Ishikawa (cell line): ENCODE measurements at regions not wholly inside any gene's neighbourhood (a gene's known extent, or its start where the extent isn't known, plus 50 kb on each side); places are given as distances from the start of the nearest gene placed in this dataset.

Experiments used
- CEBPB ChIP-seq: IDR thresholded peaks from 2 replicates; pipeline ENCODE4 v1.6.1; 2012
- CREB1 ChIP-seq: IDR thresholded peaks from 2 replicates; pipeline ENCODE4 v1.6.1; 2012; ENCODE audit warnings: low read depth
- EGR1 ChIP-seq: IDR thresholded peaks from 2 replicates; pipeline ENCODE4 v1.6.1; 2012
- EP300 ChIP-seq: IDR thresholded peaks from 2 replicates; pipeline ENCODE4 v1.6.1; 2012; ENCODE audit warnings: borderline replicate concordance
- FOXM1 ChIP-seq: IDR thresholded peaks from 2 replicates; pipeline ENCODE4 v1.6.1; 2012; ENCODE audit warnings: low read depth, borderline replicate concordance
- MAX ChIP-seq: IDR thresholded peaks from 2 replicates; pipeline ENCODE4 v1.6.1; 2012
- NFIC ChIP-seq: IDR thresholded peaks from 2 replicates; pipeline ENCODE4 v1.6.1; 2012
- RAD21 ChIP-seq: IDR thresholded peaks from 2 replicates; pipeline ENCODE4 v1.6.1; 2012; ENCODE audit warnings: low read depth
- REST ChIP-seq: IDR thresholded peaks from 2 replicates; pipeline ENCODE4 v1.6.1; 2012; ENCODE audit warnings: low read depth, mild to moderate bottlenecking
- TAF1 ChIP-seq: IDR thresholded peaks from 2 replicates; pipeline ENCODE4 v1.6.1; 2012; ENCODE audit warnings: low read depth, mild to moderate bottlenecking
- TCF12 ChIP-seq: IDR thresholded peaks from 2 replicates; pipeline ENCODE4 v1.6.1; 2012; ENCODE audit warnings: low read depth
- TEAD4 ChIP-seq: IDR thresholded peaks from 2 replicates; pipeline ENCODE4 v1.6.1; 2012
- USF1 ChIP-seq: IDR thresholded peaks from 2 replicates; pipeline ENCODE4 v1.6.1; 2012
- YY1 ChIP-seq: IDR thresholded peaks from 2 replicates; pipeline ENCODE4 v1.6.1; 2012; ENCODE audit warnings: low read depth
- ZBTB7A ChIP-seq: IDR thresholded peaks from 2 replicates; pipeline ENCODE4 v1.6.1; 2012; ENCODE audit warnings: low read depth

DNA sequence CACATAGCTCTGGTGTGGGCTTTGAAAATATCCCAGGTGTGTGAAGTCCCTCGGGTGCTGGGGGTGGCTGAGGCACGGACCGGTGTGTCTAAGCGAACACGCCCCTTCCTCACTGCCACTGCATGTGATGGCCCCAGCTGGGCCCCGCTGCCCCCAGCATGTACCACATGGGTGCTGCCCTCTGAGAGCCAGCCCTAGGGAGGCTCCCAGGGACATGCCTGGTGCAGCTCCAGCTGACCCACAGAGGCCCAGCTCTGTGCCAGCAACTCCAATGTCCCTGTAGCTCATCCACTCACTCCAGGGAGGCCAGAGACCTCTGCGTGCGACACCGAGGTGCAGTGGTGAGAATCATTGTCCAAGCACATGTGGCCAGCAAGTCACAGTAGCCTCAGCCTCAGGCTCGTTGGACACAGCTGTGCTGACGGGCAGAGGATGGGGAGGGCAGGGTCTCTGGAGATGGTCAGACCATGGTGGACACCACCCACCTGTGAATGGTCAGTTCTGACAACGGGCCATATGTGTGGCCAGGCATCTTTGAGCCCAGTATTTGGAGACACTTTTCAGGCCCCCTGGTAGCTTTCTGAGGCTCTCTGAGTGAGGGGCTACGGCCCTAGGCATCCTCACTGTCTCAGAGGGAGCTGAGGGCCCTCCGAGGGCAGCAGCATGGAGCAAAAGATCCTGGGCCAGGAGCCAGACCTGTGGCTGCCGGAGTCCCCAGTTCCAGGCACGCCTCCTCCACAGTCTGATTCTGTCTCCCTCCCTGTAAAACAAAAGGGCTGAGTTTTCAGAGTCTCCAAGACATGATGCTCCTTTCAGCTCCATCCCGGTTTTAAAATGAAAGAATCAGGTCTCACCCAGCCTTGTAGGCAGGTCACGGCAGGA is 220.7 kb downstream of the NDUFA10 start:
- TF ChIP-seq TEAD4: no peak
- TF ChIP-seq FOXM1: no peak
- no peak for TF ChIP-seq EP300
- no peak for TF ChIP-seq RAD21
- TF ChIP-seq CEBPB: no peak
- TF ChIP-seq USF1: no peak
- no peak for TF ChIP-seq YY1
- TF ChIP-seq REST: no peak
- TF ChIP-seq NFIC: no peak
- TF ChIP-seq CREB1: no peak
- TF ChIP-seq ZBTB7A: no peak
- TF ChIP-seq EGR1: no peak
- TF ChIP-seq TAF1: no peak
- TF ChIP-seq MAX: no peak
- no peak for TF ChIP-seq TCF12

- TF ChIP-seq FOXM1 (no peak), TEAD4 (no peak), EGR1 (no peak), CEBPB (no peak), EP300 (no peak), RAD21 (no peak), ZBTB7A (no peak), YY1 (no peak), USF1 (no peak), MAX (no peak), REST (no peak), TAF1 (no peak), NFIC (no peak), CREB1 (no peak), TCF12 (no peak)
Measured at GRCh38 chr2:239803766-239804115, 221.4 kb downstream of the NDUFA10 start.

- TF ChIP-seq REST (no peak), TEAD4 (no peak), EGR1 (no peak)
Measured at GRCh38 chr2:239803102-239803765, 221.9 kb downstream of the NDUFA10 start.

- TF ChIP-seq REST (no peak), EP300 (no peak), ZBTB7A (no peak), TEAD4 (no peak)
Measured at GRCh38 chr2:239802185-239802649, 222.9 kb downstream of the NDUFA10 start.
